HEK293 (cell line): ENCODE measurements at regions not wholly inside any gene's neighbourhood (a gene's known extent, or its start where the extent isn't known, plus 50 kb on each side); places are given as distances from the start of the nearest gene placed in this dataset.

Source experiments
- CTCF ChIA-PET: fragments of 350-600 bp; formaldehyde crosslinking; extraction: SDS; loops from one replicate; lab custom pipeline; 2021; ENCODE audit warnings: antibody characterized with exemption; lab: Yijun Ruan, JAX
- POLR2A ChIA-PET: fragments of 300-600 bp; formaldehyde crosslinking; extraction: SDS; loops from one replicate; lab custom pipeline; 2020; ENCODE audit warnings: antibody characterized with exemption, inconsistent platforms; lab: Yijun Ruan, JAX
- H3K27ac ChIP-seq: fragments of 200-500 bp; sonication (Bioruptor generic); 2 replicates; pipeline ENCODE4 v1.5.1; 2014; ENCODE audit warnings: low read depth, low read length, control low read depth, inconsistent platforms; ENCODE audit errors: extremely low read depth
- H3K36me3 ChIP-seq, 2 experiments: fragments of 200-500 bp in 1 of 2; sonication (Bioruptor generic) in 1 of 2; 1 replicate in 1 of 2; 2 replicates in 1 of 2; pipeline ENCODE4 v1.5.1; 2014 to 2017; ENCODE audit warnings: inconsistent platforms in 2 of 2, low read length in 2 of 2; ENCODE audit not compliant: control insufficient read depth in 2 of 2, insufficient read depth in 1 of 2
- H3K4me1 ChIP-seq: fragments of 200-500 bp; sonication (Bioruptor generic); 2 replicates; pipeline ENCODE4 v1.5.1; 2014; ENCODE audit warnings: mild to moderate bottlenecking, low read length, inconsistent platforms; ENCODE audit not compliant: control insufficient read depth, insufficient read depth
- H3K4me3 ChIP-seq: 2 replicates; pipeline ENCODE4 v1.5.1; 2011; ENCODE audit warnings: low read depth, mild to moderate bottlenecking, control low read depth, low read length, moderate library complexity
- H3K9me3 ChIP-seq: fragments of 200-500 bp; sonication (Bioruptor generic); 2 replicates; pipeline ENCODE4 v1.5.1; 2014; ENCODE audit warnings: low read depth, low read length, inconsistent platforms; ENCODE audit not compliant: control insufficient read depth, insufficient read depth
- GFI1B ChIP-seq: fragments of 450-650 bp; formaldehyde crosslinking; IDR thresholded peaks from 2 replicates; pipeline ENCODE4 v1.5.1; 2016; ENCODE audit warnings: missing biosample characterization, missing genetic modification characterization
- KLF10 ChIP-seq: fragments of 450-650 bp; IDR thresholded peaks from 2 replicates; pipeline ENCODE4 v1.5.1; 2018; ENCODE audit warnings: missing biosample characterization, mild to moderate bottlenecking, missing genetic modification characterization
- PRDM1 ChIP-seq: fragments of 450-650 bp; formaldehyde crosslinking; IDR thresholded peaks from 2 replicates; pipeline ENCODE4; 2016; ENCODE audit warnings: missing biosample characterization, missing genetic modification characterization
- REST ChIP-seq: fragments of 450-650 bp; formaldehyde crosslinking; IDR thresholded peaks from 2 replicates; pipeline ENCODE4 v1.5.1; 2016; ENCODE audit warnings: missing biosample characterization, missing genetic modification characterization
- YY2 ChIP-seq: fragments of 450-650 bp; formaldehyde crosslinking; IDR thresholded peaks from 2 replicates; pipeline ENCODE4 v1.5.1; 2016; ENCODE audit warnings: missing biosample characterization, missing genetic modification characterization
- ZBTB20 ChIP-seq: fragments of 450-650 bp; formaldehyde crosslinking; IDR thresholded peaks from 2 replicates; pipeline ENCODE4 v1.5.1; 2016; ENCODE audit warnings: missing biosample characterization, missing genetic modification characterization
- ZIC2 ChIP-seq: fragments of 450-650 bp; formaldehyde crosslinking; IDR thresholded peaks from 2 replicates; pipeline ENCODE4 v1.5.1; 2016; ENCODE audit warnings: missing biosample characterization, missing genetic modification characterization
- ZNF138 ChIP-seq: fragments of 450-650 bp; formaldehyde crosslinking; IDR thresholded peaks from 2 replicates; pipeline ENCODE4 v1.5.1; 2016; ENCODE audit warnings: missing biosample characterization, missing genetic modification characterization, borderline replicate concordance
- ZNF155 ChIP-seq: fragments of 450-650 bp; formaldehyde crosslinking; IDR thresholded peaks from 2 replicates; pipeline ENCODE4 v1.5.1; 2016; ENCODE audit warnings: missing biosample characterization, missing genetic modification characterization
- ZNF26 ChIP-seq: fragments of 450-650 bp; formaldehyde crosslinking; IDR thresholded peaks from 2 replicates; pipeline ENCODE4 v1.5.1; 2016; ENCODE audit warnings: missing biosample characterization, missing genetic modification characterization
- ZNF280D ChIP-seq: fragments of 450-650 bp; formaldehyde crosslinking; IDR thresholded peaks from 2 replicates; pipeline ENCODE4 v1.5.1; 2016; ENCODE audit warnings: missing biosample characterization, missing genetic modification characterization
- ZNF335 ChIP-seq: fragments of 450-650 bp; formaldehyde crosslinking; conservative IDR thresholded peaks from 2 replicates; pipeline ENCODE4 v1.5.1; 2016; ENCODE audit warnings: missing biosample characterization, missing genetic modification characterization
- ZNF473 ChIP-seq: fragments of 450-650 bp; formaldehyde crosslinking; IDR thresholded peaks from 2 replicates; pipeline ENCODE4 v1.5.1; 2017; ENCODE audit warnings: missing biosample characterization, missing genetic modification characterization
- ZNF510 ChIP-seq: fragments of 450-650 bp; formaldehyde crosslinking; IDR thresholded peaks from 2 replicates; pipeline ENCODE4 v1.5.1; 2018; ENCODE audit warnings: mild to moderate bottlenecking, missing genetic modification characterization, missing biosample characterization; ENCODE audit not compliant: insufficient replicate concordance
- ZNF548 ChIP-seq: fragments of 450-650 bp; formaldehyde crosslinking; IDR thresholded peaks from 2 replicates; pipeline ENCODE4 v1.5.1; 2016; ENCODE audit warnings: missing biosample characterization, missing genetic modification characterization
- ZNF747 ChIP-seq: fragments of 450-650 bp; formaldehyde crosslinking; IDR thresholded peaks from 2 replicates; pipeline ENCODE4 v1.5.1; 2016; ENCODE audit warnings: missing biosample characterization, missing genetic modification characterization
- ZNF785 ChIP-seq: fragments of 450-650 bp; formaldehyde crosslinking; IDR thresholded peaks from 2 replicates; pipeline ENCODE4 v1.5.1; 2016; ENCODE audit warnings: missing biosample characterization, missing genetic modification characterization
- ZNF837 ChIP-seq: fragments of 450-650 bp; formaldehyde crosslinking; IDR thresholded peaks from 2 replicates; pipeline ENCODE4 v1.5.1; 2016; ENCODE audit warnings: missing biosample characterization, missing genetic modification characterization
- TF ChIP-seq, protein P1 (sequence below): fragments of 450-650 bp; formaldehyde crosslinking; IDR thresholded peaks from 2 replicates; pipeline ENCODE4 v1.5.1; 2016; ENCODE audit warnings: missing biosample characterization, missing genetic modification characterization
- TF ChIP-seq, protein P2 (sequence below): fragments of 450-650 bp; formaldehyde crosslinking; optimal IDR thresholded peaks from 2 replicates; pipeline ENCODE3; 2016; ENCODE audit warnings: missing biosample characterization, mild to moderate bottlenecking, missing genetic modification characterization
- TF ChIP-seq, protein P3 (sequence below): fragments of 450-650 bp; formaldehyde crosslinking; IDR thresholded peaks from 2 replicates; pipeline ENCODE4 v1.5.1; 2017; ENCODE audit warnings: missing biosample characterization, missing genetic modification characterization

DNA sequence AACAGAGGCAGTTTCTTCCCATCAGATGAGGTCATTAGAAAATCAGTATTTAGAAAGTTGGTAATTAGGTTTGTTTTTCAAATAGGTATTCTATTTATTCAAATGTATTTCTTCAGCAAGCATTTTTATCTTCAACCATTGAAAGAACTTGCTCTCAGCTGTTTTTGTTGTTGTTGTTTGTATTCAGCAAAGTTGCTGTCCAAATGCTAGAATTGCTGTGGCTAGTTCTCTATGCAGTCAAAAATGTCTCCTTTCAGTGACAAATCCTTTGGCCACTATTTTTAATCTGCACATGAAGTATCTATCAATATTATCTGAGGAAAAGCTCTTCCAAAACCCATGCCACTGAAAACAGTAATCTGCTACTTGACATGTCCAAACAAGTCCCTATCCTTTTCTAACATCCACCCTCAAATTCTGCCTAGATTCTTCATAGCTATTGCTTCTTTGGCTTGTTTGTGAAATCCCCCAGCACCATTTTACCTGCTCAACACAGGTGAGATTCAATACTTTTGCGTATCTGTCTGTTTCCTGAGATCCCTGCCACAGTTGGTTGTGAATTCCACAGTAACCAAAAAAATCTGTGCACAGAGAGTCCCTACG lies 1005.4 kb downstream of the GRIK2 start:
- ChIA-PET POLR2A (no interaction called here), CTCF (no interaction called here)
- Histone ChIP-seq H3K27ac (no peak overlapping the region), H3K4me3 (no peak overlapping the region), H3K36me3 (no peaks in the 10 kb centered on the region), H3K4me1 (no peaks in the 10 kb centered on the region), H3K9me3 (no peaks in the 10 kb centered on the region)
- TF ChIP-seq ZNF473 (tag by site-specific recombination), result no peak
- TF ChIP-seq, protein P1, sequence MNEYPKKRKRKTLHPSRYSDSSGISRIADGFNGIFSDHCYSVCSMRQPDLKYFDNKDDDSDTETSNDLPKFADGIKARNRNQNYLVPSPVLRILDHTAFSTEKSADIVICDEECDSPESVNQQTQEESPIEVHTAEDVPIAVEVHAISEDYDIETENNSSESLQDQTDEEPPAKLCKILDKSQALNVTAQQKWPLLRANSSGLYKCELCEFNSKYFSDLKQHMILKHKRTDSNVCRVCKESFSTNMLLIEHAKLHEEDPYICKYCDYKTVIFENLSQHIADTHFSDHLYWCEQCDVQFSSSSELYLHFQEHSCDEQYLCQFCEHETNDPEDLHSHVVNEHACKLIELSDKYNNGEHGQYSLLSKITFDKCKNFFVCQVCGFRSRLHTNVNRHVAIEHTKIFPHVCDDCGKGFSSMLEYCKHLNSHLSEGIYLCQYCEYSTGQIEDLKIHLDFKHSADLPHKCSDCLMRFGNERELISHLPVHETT (tag by site-specific recombination), result no peak
- no peak for TF ChIP-seq ZNF335 (tag by site-specific recombination)
- no peak for TF ChIP-seq ZNF155 (tag by site-specific recombination)
- TF ChIP-seq, protein P2, sequence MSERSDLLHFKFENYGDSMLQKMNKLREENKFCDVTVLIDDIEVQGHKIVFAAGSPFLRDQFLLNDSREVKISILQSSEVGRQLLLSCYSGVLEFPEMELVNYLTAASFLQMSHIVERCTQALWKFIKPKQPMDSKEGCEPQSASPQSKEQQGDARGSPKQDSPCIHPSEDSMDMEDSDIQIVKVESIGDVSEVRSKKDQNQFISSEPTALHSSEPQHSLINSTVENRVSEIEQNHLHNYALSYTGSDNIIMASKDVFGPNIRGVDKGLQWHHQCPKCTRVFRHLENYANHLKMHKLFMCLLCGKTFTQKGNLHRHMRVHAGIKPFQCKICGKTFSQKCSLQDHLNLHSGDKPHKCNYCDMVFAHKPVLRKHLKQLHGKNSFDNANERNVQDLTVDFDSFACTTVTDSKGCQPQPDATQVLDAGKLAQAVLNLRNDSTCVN, result no peak
- TF ChIP-seq ZNF280D (tag by site-specific recombination), result no peak
- no peak for TF ChIP-seq ZNF26 (tag by site-specific recombination)
- TF ChIP-seq REST (tag by site-specific recombination), result 0 out of 2 replicates have a peak, but pooled peaks have one; percentile 27

GRCh38 chr6:102390541-102390940 lies 997.0 kb downstream of the GRIK2 start:
- CTCF ChIA-PET, result no interaction called here
- no peaks in the 10 kb centered on the region for H3K4me1 ChIP-seq
- H3K4me3 ChIP-seq, result no peak overlapping the region
- POLR2A ChIA-PET, result no interaction called here
- H3K27ac ChIP-seq, result no peak overlapping the region
- no peaks in the 10 kb centered on the region for H3K36me3 ChIP-seq
- H3K9me3 ChIP-seq, result no peaks in the 10 kb centered on the region
- TF ChIP-seq ZNF510 (tag by site-specific recombination) (no peak), PRDM1 (tag by site-specific recombination) (no peak), ZNF138 (tag by site-specific recombination) (no peak), ZNF785 (no peak), YY2 (no peak), ZBTB20 (tag by site-specific recombination) (no peak), ZNF837 (no peak), GFI1B (tag by site-specific recombination) (no peak), ZNF548 (tag by site-specific recombination) (no peak), ZNF747 (tag by site-specific recombination) (no peak), ZIC2 (tag by site-specific recombination) (no peak), ZNF155 (tag by site-specific recombination) (no peak), KLF10 (tag by site-specific recombination) (no peak)
- TF ChIP-seq, protein P3, sequence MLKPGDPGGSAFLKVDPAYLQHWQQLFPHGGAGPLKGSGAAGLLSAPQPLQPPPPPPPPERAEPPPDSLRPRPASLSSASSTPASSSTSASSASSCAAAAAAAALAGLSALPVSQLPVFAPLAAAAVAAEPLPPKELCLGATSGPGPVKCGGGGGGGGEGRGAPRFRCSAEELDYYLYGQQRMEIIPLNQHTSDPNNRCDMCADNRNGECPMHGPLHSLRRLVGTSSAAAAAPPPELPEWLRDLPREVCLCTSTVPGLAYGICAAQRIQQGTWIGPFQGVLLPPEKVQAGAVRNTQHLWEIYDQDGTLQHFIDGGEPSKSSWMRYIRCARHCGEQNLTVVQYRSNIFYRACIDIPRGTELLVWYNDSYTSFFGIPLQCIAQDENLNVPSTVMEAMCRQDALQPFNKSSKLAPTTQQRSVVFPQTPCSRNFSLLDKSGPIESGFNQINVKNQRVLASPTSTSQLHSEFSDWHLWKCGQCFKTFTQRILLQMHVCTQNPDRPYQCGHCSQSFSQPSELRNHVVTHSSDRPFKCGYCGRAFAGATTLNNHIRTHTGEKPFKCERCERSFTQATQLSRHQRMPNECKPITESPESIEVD (tag by site-specific recombination), result no peak
- TF ChIP-seq, protein P1 (tag by site-specific recombination), result no peak
